ENCODE measurements at regions not wholly inside any gene's neighbourhood (a gene's known extent, or its start where the extent isn't known, plus 50 kb on each side); places are given as distances from the start of the nearest gene placed in this dataset.

DNA sequence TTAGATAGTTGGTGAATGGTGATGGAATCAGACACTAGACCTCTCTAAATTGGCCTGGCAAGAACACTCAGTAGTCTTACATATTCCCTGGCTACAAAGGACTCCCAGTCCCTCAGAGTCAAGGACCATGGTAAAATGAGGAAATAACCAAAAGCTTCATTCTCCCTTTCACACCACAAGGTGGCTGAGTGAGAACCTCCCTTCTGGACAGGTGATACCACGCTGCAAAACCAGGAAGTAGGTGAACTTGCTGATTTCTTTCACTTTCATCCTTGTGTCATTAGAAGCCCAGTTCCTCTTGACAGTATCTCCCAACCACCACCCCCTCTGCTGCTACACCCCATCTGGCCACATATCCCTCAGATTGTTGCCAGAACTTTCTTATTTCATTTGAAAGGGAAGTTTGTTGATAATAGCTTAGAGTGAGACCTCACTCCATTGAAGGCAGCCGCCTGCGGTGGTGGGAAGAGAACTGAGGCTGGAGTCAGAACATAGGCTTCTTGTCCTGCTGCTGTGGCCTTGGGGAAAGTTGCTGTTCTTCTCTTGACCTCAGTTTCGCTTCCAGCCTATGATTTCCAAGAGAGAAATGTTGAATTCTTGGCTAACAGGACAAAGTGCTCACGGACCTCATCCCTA is 290.6 kb upstream of the CCL2 start:
- TF ChIP-seq, protein P1, sequence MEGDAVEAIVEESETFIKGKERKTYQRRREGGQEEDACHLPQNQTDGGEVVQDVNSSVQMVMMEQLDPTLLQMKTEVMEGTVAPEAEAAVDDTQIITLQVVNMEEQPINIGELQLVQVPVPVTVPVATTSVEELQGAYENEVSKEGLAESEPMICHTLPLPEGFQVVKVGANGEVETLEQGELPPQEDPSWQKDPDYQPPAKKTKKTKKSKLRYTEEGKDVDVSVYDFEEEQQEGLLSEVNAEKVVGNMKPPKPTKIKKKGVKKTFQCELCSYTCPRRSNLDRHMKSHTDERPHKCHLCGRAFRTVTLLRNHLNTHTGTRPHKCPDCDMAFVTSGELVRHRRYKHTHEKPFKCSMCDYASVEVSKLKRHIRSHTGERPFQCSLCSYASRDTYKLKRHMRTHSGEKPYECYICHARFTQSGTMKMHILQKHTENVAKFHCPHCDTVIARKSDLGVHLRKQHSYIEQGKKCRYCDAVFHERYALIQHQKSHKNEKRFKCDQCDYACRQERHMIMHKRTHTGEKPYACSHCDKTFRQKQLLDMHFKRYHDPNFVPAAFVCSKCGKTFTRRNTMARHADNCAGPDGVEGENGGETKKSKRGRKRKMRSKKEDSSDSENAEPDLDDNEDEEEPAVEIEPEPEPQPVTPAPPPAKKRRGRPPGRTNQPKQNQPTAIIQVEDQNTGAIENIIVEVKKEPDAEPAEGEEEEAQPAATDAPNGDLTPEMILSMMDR (IDR thresholded peaks at IDR 0.05; ENCODE audit: extremely low read depth in 1 of 2, insufficient read depth in 1 of 2, low read depth in 1 of 2, low read length in 2 of 2), result no peak
- TF ChIP-seq POLR2A (IDR thresholded peaks at IDR 0.05; ENCODE audit: low read depth, low read length), result no peak

Data from endothelial cell of umbilical vein (primary cell).